C4-2B (cell line): ENCODE measurements at regions not wholly inside any gene's neighbourhood (a gene's known extent, or its start where the extent isn't known, plus 50 kb on each side); places are given as distances from the start of the nearest gene placed in this dataset.

Source experiments
- ZFX ChIP-seq: fragments of 450-650 bp; IDR thresholded peaks from 2 replicates; pipeline ENCODE4 v1.6.1; 2017
- TF ChIP-seq, protein P1 (sequence below): fragments of 450-650 bp; conservative IDR thresholded peaks from 2 replicates; pipeline ENCODE4 v1.5.1; 2017; ENCODE audit warnings: mild to moderate bottlenecking

- TF ChIP-seq, protein P1, sequence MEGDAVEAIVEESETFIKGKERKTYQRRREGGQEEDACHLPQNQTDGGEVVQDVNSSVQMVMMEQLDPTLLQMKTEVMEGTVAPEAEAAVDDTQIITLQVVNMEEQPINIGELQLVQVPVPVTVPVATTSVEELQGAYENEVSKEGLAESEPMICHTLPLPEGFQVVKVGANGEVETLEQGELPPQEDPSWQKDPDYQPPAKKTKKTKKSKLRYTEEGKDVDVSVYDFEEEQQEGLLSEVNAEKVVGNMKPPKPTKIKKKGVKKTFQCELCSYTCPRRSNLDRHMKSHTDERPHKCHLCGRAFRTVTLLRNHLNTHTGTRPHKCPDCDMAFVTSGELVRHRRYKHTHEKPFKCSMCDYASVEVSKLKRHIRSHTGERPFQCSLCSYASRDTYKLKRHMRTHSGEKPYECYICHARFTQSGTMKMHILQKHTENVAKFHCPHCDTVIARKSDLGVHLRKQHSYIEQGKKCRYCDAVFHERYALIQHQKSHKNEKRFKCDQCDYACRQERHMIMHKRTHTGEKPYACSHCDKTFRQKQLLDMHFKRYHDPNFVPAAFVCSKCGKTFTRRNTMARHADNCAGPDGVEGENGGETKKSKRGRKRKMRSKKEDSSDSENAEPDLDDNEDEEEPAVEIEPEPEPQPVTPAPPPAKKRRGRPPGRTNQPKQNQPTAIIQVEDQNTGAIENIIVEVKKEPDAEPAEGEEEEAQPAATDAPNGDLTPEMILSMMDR: no peak
- no peak for TF ChIP-seq ZFX
Observed at GRCh38 chr6:133160536-133160935, 80.6 kb upstream of the EYA4 start.
